ENCODE measurements at regions not wholly inside any gene's neighbourhood (a gene's known extent, or its start where the extent isn't known, plus 50 kb on each side); places are given as distances from the start of the nearest gene placed in this dataset.

GRCh38 chr4:159677521-159677920 is 574.6 kb downstream of the RAPGEF2 start:
- Histone ChIP-seq H3K9me3 (ENCODE audit: control insufficient read depth in 1 of 2, insufficient read depth in 1 of 2, low read depth in 1 of 2, low read length in 2 of 2) (no peaks in the 10 kb centered on the region), H3K4me3 (replicated peaks in 1 of 2; ENCODE audit: low read depth in 1 of 2, low read length in 2 of 2) (no peak overlapping the region), H3K4me1 (ENCODE audit: control insufficient read depth in 1 of 2, insufficient read depth in 2 of 2, low read length in 2 of 2) (no peaks in the 10 kb centered on the region), H3K9ac (ENCODE audit: low read length) (no peak overlapping the region), H3K4me2 (ENCODE audit: low read length) (no peak overlapping the region), H2AFZ (ENCODE audit: low read depth, low read length, poor library complexity, severe bottlenecking) (no peak overlapping the region), H3K79me2 (ENCODE audit: insufficient read depth, low read length) (no peaks in the 10 kb centered on the region), H3K27me3 (ENCODE audit: insufficient read depth, low read length) (no peaks in the 10 kb centered on the region), H4K20me1 (ENCODE audit: insufficient read depth) (no peaks in the 10 kb centered on the region), H3K9me2 (ENCODE audit: insufficient read depth) (no peaks in the 10 kb centered on the region), H3K27ac (ENCODE audit: low read depth, low read length) (no peak overlapping the region), H3K36me3 (ENCODE audit: control insufficient read depth in 1 of 2, insufficient read depth in 2 of 2, low read length in 2 of 2) (no peaks in the 10 kb centered on the region)
- no peak for ATAC-seq
- BruUV-seq (replicated peaks): no TSS peak
- no peak for TF ChIP-seq POLR2A (IDR thresholded peaks at IDR 0.05; ENCODE audit: borderline replicate concordance, extremely low read depth, insufficient read depth, insufficient read length)
- no peak for TF ChIP-seq FOSL1 (IDR thresholded peaks at IDR 0.05; ENCODE audit: low read depth)
- no peak for TF ChIP-seq POLR2AphosphoS5 (IDR thresholded peaks at IDR 0.05; ENCODE audit: low read depth, low read length)
- TF ChIP-seq YY1 (IDR thresholded peaks at IDR 0.05; ENCODE audit: extremely low read depth, insufficient replicate concordance, low read depth, low read length): no peak
- TF ChIP-seq, protein P1, sequence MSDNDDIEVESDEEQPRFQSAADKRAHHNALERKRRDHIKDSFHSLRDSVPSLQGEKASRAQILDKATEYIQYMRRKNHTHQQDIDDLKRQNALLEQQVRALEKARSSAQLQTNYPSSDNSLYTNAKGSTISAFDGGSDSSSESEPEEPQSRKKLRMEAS (IDR thresholded peaks at IDR 0.05): no peak
- no peak for TF ChIP-seq SP1 (IDR thresholded peaks at IDR 0.05; ENCODE audit: low read depth)
- no peak for TF ChIP-seq JUND (IDR thresholded peaks at IDR 0.05)
- TF ChIP-seq RAD21 (IDR thresholded peaks at IDR 0.05; ENCODE audit: low read depth): no peak
- no peak for TF ChIP-seq EZH2 (IDR thresholded peaks at IDR 0.05)
- TF ChIP-seq ZNF274 (IDR thresholded peaks at IDR 0.05; ENCODE audit: low read depth, low read length): no peak
- no peak for TF ChIP-seq ZFX (IDR thresholded peaks at IDR 0.05)
- TF ChIP-seq EZH2phosphoT487 (IDR thresholded peaks at IDR 0.05; ENCODE audit: borderline replicate concordance): no peak
- no peak for TF ChIP-seq ELF1 (IDR thresholded peaks at IDR 0.05; ENCODE audit: borderline replicate concordance, low read depth)
- TF ChIP-seq SIN3A (IDR thresholded peaks at IDR 0.05; ENCODE audit: low read depth): no peak
- ChIA-PET CTCF (no interaction called here), POLR2A (no interaction called here), RAD21 (ENCODE audit: low non-redundant PET in 1 of 2, low total read pairs in 2 of 2, uncharacterized antibody in 2 of 2, unreplicated experiment in 2 of 2) (no interaction called here)
- DNase-seq (ENCODE audit: low read depth, low spot score): no peak
- intact Hi-C loops (cut with micrococcal nuclease): no loop called here

GRCh38 chr4:159682996-159683395 is 580.1 kb downstream of the RAPGEF2 start:
- no peak overlapping the region for H3K9ac ChIP-seq (ENCODE audit: low read length)
- POLR2A ChIA-PET: no interaction called here

More at GRCh38 chr4:159682996-159683395, 580.1 kb downstream of the RAPGEF2 start:
- H3K9me2 ChIP-seq (ENCODE audit: insufficient read depth): no peaks in the 10 kb centered on the region
- BruUV-seq (replicated peaks): no TSS peak
- intact Hi-C loops (cut with micrococcal nuclease): no loop called here
- no peak for TF ChIP-seq ZBTB33 (IDR thresholded peaks at IDR 0.05; ENCODE audit: extremely low read depth, insufficient replicate concordance, low read length)
- TF ChIP-seq, protein P1 (IDR thresholded peaks at IDR 0.05): no peak
- no peak overlapping the region for H3K4me3 ChIP-seq (replicated peaks in 1 of 2; ENCODE audit: low read depth in 1 of 2, low read length in 2 of 2)
- H3K27me3 ChIP-seq (ENCODE audit: insufficient read depth, low read length): no peaks in the 10 kb centered on the region
- no peak overlapping the region for H3K4me2 ChIP-seq (ENCODE audit: low read length)
- H3K79me2 ChIP-seq (ENCODE audit: insufficient read depth, low read length): no peaks in the 10 kb centered on the region
- no peaks in the 10 kb centered on the region for H3K36me3 ChIP-seq (ENCODE audit: control insufficient read depth in 1 of 2, insufficient read depth in 2 of 2, low read length in 2 of 2)
- H3K27ac ChIP-seq (ENCODE audit: low read depth, low read length): no peak overlapping the region
- RAD21 ChIA-PET (ENCODE audit: low non-redundant PET in 1 of 2, low total read pairs in 2 of 2, uncharacterized antibody in 2 of 2, unreplicated experiment in 2 of 2): no interaction called here
- H2AFZ ChIP-seq (ENCODE audit: low read depth, low read length, poor library complexity, severe bottlenecking): no peak overlapping the region
- no peaks in the 10 kb centered on the region for H3K9me3 ChIP-seq (ENCODE audit: control insufficient read depth in 1 of 2, insufficient read depth in 1 of 2, low read depth in 1 of 2, low read length in 2 of 2)
- CTCF ChIA-PET: no interaction called here
- H3K4me1 ChIP-seq (ENCODE audit: control insufficient read depth in 1 of 2, insufficient read depth in 2 of 2, low read length in 2 of 2): peaks cover 0 to 8% of the 10 kb centered on the region in 2 experiments; a peak in 1 of 4 replicates
- no peaks in the 10 kb centered on the region for H4K20me1 ChIP-seq (ENCODE audit: insufficient read depth)
- DNase-seq (ENCODE audit: low read depth, low spot score): no peak
- no peak for ATAC-seq

All from HCT116 (cell line).